Psoas muscle (tissue), 7 donors: ENCODE measurements at regions not wholly inside any gene's neighbourhood (a gene's known extent, or its start where the extent isn't known, plus 50 kb on each side); places are given as distances from the start of the nearest gene placed in this dataset.

Experiments used
- ATAC-seq, 4 donors: fragments of 200-7000 bp; cut with Tn5 transposase; one replicate each; pipeline ENCODE4 v1.9.1; 2020; ENCODE audit warnings: moderate library complexity in 3 of 4, mild to moderate bottlenecking in 2 of 4
- DNase-seq, 2 donors: peaks; one replicate each; pipeline ENCODE4 v3.0.0-alpha.2; 2020
- H3K27ac ChIP-seq: fragments of 200-600 bp; one replicate; pipeline ENCODE4 v1.8.0; 2022
- H3K27me3 ChIP-seq, 3 donors: fragments of 200-600 bp in 1 of 3; one replicate each; pipeline versions ENCODE4 v1.6.1 to v1.8.0; 2013 to 2022; ENCODE audit warnings: low read length in 2 of 3, mild to moderate bottlenecking in 2 of 3, moderate library complexity in 1 of 3; ENCODE audit not compliant: insufficient read depth in 3 of 3
- H3K36me3 ChIP-seq, 2 donors: fragments of 200-600 bp in 1 of 2; one replicate each; pipeline versions ENCODE4 v1.6.1 to v1.8.0; 2013 to 2022; ENCODE audit warnings: low read depth in 1 of 2, mild to moderate bottlenecking in 1 of 2, moderate library complexity in 1 of 2; ENCODE audit not compliant: insufficient read depth in 1 of 2
- H3K4me1 ChIP-seq: fragments of 200-600 bp; one replicate; pipeline ENCODE4 v1.8.0; 2022
- H3K4me3 ChIP-seq: fragments of 200-600 bp; one replicate; pipeline ENCODE4 v1.8.0; 2022; ENCODE audit warnings: mild to moderate bottlenecking
- H3K9me3 ChIP-seq: fragments of 200-600 bp; one replicate; pipeline ENCODE4 v1.8.0; 2022
- WGBS, 3 donors: extraction: QIAGEN DNeasy Blood & Tissue Kit; methylation state at CpG; one replicate each; pipeline versions ENCODE4 v1.1.6 to v1.1.7; 2013; 5-methylcytosine and 5-hydroxymethylcytosine counted together
- intact Hi-C, 2 donors: fragments of 100-400 bp; cut with DNase I; formaldehyde crosslinking; loops; one replicate each; pipeline versions ENCODE4 v1.11.0 to v1.14.2; 2022
- TF ChIP-seq, protein P1 (sequence below): fragments of 200-600 bp; IDR thresholded peaks from one replicate; pipeline ENCODE4 v1.8.0; 2022; ENCODE audit warnings: antibody characterized with exemption
- donor health status: healthy with polysubstance abuse.
- donor health status: DM: no; HTN: no; CAD: no; lungs with moderate emphysema.
- donor health status: Bipolar disorder and iron deficiency.
- donor health status: healthy.
- donor health status: DM: yes; HTN: yes; CAD: no.
- donor health status: DM: no; HTN: no; CAD: no.
- donor health status: DM: yes; HTN: yes; CAD: no.

DNA sequence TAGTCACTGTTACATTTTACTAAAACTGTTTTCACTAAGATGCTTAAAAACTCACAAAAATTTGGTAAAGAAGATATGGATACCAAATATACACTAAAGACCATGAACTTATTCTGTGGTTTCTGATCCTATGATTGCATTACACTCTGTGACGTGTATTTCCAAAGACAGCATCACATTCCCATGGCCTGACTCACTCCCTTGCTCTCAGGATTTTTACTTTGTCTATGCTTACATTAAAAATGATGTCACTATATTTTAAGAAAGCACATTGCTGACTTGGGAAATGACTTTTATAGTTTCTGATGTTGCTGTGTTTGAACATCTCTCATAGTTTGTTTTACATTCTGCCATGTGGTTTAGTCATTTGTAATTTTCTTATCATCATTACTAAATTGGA lies 327.9 kb upstream of the MAGEB18 start:
- intact Hi-C loops, result no loop called here
- H3K4me3 ChIP-seq, result no peak overlapping the region
- TF ChIP-seq, protein P1, sequence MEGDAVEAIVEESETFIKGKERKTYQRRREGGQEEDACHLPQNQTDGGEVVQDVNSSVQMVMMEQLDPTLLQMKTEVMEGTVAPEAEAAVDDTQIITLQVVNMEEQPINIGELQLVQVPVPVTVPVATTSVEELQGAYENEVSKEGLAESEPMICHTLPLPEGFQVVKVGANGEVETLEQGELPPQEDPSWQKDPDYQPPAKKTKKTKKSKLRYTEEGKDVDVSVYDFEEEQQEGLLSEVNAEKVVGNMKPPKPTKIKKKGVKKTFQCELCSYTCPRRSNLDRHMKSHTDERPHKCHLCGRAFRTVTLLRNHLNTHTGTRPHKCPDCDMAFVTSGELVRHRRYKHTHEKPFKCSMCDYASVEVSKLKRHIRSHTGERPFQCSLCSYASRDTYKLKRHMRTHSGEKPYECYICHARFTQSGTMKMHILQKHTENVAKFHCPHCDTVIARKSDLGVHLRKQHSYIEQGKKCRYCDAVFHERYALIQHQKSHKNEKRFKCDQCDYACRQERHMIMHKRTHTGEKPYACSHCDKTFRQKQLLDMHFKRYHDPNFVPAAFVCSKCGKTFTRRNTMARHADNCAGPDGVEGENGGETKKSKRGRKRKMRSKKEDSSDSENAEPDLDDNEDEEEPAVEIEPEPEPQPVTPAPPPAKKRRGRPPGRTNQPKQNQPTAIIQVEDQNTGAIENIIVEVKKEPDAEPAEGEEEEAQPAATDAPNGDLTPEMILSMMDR, result no peak
- H3K27ac ChIP-seq, result no peak overlapping the region
- H3K4me1 ChIP-seq, result no peaks in the 10 kb centered on the region
- no peaks in the 10 kb centered on the region for H3K9me3 ChIP-seq
- WGBS, 3 donors, result 21 to 28% (median 26%) methylated on average over 1 of the region's 1 CpG
- no peak for DNase-seq
- no peak for ATAC-seq
- no peaks in the 10 kb centered on the region for H3K36me3 ChIP-seq
- H3K27me3 ChIP-seq, result no peaks in the 10 kb centered on the region

DNA sequence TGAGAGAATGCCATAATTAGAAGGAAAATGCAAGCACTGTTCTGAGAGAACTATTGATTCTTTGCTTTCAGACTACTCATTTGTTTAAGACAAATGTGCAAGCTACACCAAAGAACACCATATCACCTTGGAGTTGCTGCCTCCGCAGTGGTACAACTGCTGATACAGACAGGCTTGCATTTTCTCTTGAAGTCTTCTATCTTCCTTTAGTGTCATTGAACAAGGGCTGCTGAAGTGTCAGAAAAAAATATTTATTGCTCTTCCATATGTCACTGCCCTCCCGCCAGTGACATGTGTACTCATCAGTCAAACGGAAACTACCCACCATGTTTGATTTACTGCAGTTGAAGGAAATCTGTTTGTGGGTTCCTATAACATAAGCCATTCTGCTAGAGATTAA lies 318.3 kb upstream of the MAGEB18 start:
- Histone ChIP-seq H3K4me1 (no peaks in the 10 kb centered on the region), H3K9me3 (no peaks in the 10 kb centered on the region), H3K36me3 (no peaks in the 10 kb centered on the region), H3K27me3 (no peaks in the 10 kb centered on the region), H3K4me3 (no peak overlapping the region), H3K27ac (no peak overlapping the region)
- intact Hi-C loops, result no loop called here
- TF ChIP-seq, protein P1, result no peak
- 65 to 73% (median 72%) methylated on average over 3 of the region's 3 CpGs for WGBS, 3 donors
- no peak for DNase-seq
- no peak for ATAC-seq

DNA sequence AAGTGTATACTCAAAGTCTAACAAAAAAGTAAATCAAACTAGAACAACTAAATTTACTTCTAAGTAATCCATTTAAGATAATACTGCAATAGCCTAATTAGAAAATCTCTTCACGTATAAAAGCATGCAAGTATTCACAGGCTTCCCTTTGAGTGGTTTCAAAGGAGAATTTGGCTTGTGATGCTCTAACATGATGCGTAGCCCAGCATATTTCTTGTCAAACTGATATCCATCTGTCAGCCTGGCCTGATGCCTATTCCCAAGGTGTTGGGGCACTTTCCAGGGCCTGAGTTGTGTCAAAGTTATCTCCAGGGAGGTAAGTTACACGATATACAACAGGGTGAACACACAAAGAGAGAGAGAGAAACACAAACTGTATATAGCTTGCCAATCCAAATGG lies 287.0 kb upstream of the MAGEB18 start:
- ATAC-seq (no peak), DNase-seq (no peak)
- TF ChIP-seq, protein P1, result no peak
- intact Hi-C loops, result no loop called here
- Histone ChIP-seq H3K4me3 (no peak overlapping the region), H3K27me3 (no peaks in the 10 kb centered on the region), H3K36me3 (no peaks in the 10 kb centered on the region), H3K4me1 (no peaks in the 10 kb centered on the region), H3K27ac (no peak overlapping the region), H3K9me3 (no peaks in the 10 kb centered on the region)
- WGBS, 3 donors, result 23 to 31% (median 28%) methylated on average over 3 of the region's 3 CpGs

DNA sequence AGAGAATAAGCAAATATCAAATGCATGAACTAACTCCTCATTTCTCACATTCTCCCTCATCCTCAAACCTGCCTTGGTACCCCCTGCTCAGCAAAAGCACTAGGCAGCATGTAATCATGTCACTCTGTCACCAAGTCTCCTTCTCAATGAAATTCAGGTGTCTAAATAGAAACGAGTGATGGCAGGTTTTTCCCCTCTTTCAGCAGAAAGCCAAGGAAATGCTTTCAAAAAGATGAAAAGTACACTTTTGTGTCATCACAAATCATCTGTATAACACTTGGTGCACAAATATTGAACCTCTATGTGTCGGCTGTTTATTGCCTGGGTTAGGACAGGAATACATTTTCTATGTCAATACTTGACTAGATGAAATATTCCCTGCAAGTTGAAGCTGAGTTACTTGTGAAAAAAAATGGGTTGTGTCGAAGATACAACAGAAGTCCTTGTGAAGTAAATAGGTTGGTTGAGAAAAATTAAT lies 285.1 kb upstream of the MAGEB18 start:
- intact Hi-C loops, result no loop called here
- no peak for ATAC-seq
- no peaks in the 10 kb centered on the region for H3K36me3 ChIP-seq
- TF ChIP-seq, protein P1, result no peak
- no peaks in the 10 kb centered on the region for H3K27me3 ChIP-seq
- H3K4me3 ChIP-seq, result no peak overlapping the region
- H3K4me1 ChIP-seq, result no peaks in the 10 kb centered on the region
- WGBS, 3 donors, result 40 to 80% (median 48%) methylated on average over 3 of the region's 3 CpGs
- H3K27ac ChIP-seq, result no peak overlapping the region
- no peak for DNase-seq
- H3K9me3 ChIP-seq, result no peaks in the 10 kb centered on the region

DNA sequence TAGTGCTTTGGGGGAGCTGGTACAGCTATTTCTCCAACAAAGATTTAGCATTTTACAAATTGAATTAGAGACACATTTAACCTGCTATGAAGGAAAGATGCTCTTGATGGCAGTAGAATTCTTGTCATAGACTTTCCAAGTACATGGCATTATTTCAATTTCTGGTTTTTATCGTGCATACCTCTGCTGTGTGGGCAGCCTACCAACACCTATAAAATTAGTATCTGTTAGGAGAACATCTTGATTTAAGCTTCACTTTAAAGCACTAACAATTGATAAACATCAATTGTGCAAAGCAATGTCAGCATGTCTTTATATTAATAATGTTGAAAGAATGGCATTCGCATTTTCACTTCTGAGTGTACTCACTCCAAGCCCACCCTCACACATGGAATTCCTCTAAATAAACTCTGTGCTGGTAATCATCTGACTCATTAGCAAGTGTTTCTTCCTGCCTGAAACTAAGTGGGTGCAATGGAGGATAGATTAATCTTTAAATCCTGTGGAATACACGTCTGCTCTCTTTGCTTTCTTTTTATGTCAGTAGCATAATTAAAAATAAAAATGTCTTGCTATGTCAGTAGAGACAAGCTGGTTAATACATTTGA lies 279.8 kb upstream of the MAGEB18 start:
- Histone ChIP-seq H3K9me3 (no peaks in the 10 kb centered on the region), H3K36me3 (no peaks in the 10 kb centered on the region), H3K4me1 (no peaks in the 10 kb centered on the region), H3K4me3 (no peak overlapping the region), H3K27ac (no peak overlapping the region), H3K27me3 (no peaks in the 10 kb centered on the region)
- no peak for DNase-seq
- TF ChIP-seq, protein P1, result no peak
- ATAC-seq, result no peak
- WGBS, 3 donors, result 47 to 56% (median 52%) methylated on average over 3 of the region's 3 CpGs
- intact Hi-C loops, result no loop called here
